GM12873 (cell line): ENCODE measurements at regions not wholly inside any gene's neighbourhood (a gene's known extent, or its start where the extent isn't known, plus 50 kb on each side); places are given as distances from the start of the nearest gene placed in this dataset.

Experiments used
- TF ChIP-seq, protein P1 (sequence below): IDR thresholded peaks from 2 replicates; pipeline ENCODE4 v1.5.1; 2012; ENCODE audit warnings: low read depth, mild to moderate bottlenecking, moderate library complexity, low read length, control low read depth; ENCODE audit not compliant: insufficient read depth; ENCODE audit errors: missing control alignments

DNA sequence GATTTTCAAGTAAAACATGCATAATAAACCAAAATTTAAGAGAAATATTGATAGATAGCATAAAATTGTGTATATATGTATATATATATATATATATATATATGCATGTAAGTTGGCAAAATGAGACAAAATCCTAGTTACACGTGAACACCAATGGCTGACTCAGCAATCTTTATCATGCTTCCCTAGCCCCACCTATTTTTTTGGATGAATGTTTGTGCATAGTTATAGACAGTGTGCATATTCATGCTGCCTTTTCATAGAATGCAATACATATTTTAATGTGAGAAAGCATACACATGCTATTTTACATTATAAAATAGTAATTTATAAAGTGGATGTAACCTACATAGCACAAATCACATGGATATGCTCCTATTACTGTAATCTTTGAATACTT is 230.3 kb downstream of the SH2D4B start:
- TF ChIP-seq, protein P1, sequence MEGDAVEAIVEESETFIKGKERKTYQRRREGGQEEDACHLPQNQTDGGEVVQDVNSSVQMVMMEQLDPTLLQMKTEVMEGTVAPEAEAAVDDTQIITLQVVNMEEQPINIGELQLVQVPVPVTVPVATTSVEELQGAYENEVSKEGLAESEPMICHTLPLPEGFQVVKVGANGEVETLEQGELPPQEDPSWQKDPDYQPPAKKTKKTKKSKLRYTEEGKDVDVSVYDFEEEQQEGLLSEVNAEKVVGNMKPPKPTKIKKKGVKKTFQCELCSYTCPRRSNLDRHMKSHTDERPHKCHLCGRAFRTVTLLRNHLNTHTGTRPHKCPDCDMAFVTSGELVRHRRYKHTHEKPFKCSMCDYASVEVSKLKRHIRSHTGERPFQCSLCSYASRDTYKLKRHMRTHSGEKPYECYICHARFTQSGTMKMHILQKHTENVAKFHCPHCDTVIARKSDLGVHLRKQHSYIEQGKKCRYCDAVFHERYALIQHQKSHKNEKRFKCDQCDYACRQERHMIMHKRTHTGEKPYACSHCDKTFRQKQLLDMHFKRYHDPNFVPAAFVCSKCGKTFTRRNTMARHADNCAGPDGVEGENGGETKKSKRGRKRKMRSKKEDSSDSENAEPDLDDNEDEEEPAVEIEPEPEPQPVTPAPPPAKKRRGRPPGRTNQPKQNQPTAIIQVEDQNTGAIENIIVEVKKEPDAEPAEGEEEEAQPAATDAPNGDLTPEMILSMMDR, result no peak

DNA sequence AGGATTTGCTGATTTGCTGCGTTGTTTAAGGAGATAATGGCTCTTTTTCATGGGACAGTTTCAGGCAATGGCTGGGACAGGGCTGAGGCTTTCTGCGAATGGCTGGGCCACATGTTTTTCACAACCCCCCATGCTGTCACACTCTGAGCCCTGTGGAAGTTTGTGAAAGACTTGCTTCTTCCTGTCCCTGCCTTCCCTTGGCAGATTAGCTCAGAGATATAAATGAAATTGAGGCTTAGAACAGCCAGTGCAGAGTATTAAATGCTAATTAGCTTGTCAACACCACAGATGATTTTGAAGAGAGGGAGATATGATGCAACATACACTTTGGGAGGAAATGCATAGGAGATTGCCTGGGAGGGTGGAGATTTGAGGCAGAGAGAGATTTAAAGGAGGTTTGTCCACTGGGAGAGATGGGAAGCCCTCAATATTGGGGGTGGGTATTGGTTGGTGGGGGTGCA is 232.0 kb downstream of the SH2D4B start:
- TF ChIP-seq, protein P1, result no peak

DNA sequence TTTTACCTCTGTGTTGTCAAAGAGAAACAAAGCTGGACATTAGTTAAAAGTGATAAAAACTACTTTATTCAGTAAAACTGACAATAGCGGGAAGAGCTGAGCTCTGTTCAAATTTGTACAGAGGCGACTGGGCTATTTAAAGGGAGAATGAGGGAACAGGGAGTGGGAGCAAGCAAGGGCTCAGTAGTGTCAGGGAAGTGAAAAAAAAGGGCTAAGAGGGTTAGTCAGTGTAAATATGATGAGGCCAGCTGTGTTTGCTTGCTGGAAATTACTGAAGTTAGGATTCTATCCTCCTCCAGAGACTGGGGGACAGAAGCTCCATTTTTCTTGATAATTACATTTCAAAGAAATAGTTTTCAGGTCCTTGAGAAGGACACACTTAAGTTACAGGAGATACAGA is 232.5 kb downstream of the SH2D4B start:
- TF ChIP-seq, protein P1, result no peak

DNA sequence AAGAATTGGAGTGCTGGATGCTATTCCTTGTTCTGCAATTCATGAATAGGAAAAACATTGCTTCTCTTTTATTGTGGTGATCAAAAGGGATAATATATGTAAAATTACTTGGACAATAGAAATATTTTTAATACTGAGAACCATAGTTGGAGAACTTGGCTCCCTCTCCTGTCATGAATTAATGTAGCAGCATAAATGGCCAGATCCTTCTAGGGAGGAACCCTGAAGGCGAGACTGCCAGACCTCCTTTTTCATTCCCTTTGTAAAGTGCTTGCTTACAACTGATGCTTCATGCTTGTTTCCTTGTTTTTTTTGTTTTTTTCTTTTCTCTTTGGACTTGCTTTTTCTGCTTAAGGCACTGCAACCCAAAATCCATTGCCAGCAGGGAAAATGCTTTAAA is 233.6 kb downstream of the SH2D4B start:
- TF ChIP-seq, protein P1, result no peak

DNA sequence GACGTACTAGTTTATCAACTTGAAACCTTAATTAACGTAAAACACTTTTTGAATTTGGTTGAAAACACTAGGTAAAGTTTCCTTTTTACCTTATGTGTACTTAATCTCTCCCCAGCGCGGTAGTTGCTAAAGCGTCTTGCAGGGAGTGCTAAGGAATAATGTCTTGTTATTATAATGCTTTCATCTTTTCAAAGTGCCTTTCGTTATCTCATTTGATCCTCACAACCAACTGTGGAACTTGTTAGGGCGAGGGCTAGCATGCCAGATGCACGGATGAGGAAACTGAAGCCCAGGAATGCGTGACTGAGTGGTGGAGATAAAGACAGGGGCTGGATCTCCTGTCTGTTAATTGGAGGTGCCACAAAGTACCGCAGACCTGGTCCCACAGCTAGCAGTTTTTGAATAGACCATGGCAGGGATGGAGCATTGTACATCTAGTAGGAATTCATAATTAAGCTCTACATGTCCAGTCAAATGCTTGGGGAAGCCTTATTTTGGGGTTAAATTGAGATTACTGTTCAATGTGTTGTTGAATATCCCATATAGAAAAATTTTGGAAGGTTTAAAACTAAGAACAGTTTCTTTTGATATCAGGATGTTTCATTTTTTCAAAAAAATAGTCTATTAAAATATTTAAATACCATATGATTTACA is 234.3 kb downstream of the SH2D4B start:
- TF ChIP-seq, protein P1, result no peak

DNA sequence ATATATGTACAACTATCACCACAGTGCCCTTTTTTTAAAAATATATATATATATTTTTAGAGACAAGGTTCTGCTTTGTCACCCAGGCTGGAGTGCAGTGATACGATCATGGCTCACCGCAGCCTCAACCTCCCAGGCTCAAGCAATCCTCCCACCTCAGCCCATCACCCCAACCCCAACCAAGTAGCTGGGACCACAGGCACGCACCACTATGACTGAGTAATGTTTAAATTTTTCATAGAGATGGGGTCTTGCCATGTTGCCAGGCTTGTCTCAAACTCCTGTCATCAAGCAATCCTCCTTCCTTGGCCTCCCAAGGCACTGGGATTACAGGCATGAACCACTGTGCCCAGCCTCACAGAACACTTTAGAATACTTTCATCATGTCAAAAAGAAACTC is 234.9 kb downstream of the SH2D4B start:
- TF ChIP-seq, protein P1, result no peak

DNA sequence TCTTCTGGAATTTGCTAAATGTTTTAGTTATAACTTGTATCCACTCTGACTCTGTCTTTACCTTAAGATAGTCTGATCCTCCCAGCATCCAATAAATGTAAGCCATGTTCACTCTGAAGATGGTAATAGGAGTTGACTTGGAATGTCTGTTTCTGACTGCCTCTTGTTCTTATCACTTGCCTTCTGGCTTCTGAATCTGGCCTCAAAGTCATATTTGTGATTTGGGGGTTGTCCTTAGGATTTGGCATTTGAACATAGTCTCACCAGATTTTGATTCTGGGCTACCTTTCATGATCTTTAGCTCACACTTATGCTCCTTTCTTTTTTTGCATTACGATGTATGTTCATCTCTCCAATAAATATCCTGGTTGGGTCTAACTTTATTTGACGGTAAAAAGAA is 247.0 kb downstream of the SH2D4B start:
- TF ChIP-seq, protein P1, result no peak

DNA sequence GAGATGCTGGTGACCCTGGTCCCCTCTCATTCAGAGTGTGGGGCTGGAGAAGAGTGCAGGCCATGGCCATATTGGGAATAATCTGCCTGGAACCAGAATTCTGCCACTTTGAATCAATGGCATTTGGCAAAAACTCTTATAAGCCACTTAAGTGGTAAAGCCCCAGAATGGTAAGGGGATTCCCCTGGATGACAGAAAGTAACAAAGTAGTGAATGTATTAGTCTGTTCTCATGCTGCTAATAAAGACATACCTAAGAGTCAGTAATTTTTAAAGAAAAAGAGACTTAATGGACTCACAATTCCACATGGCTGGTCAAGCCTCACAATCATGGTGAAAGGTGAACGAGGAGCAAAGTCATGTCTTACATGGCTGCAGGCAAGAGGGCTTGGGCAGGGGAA is 248.6 kb downstream of the SH2D4B start:
- TF ChIP-seq, protein P1, result no peak
